C4-2B (cell line): ENCODE measurements at regions not wholly inside any gene's neighbourhood (a gene's known extent, or its start where the extent isn't known, plus 50 kb on each side); places are given as distances from the start of the nearest gene placed in this dataset.

Experiments
- ZFX ChIP-seq: fragments of 450-650 bp; IDR thresholded peaks from 2 replicates; pipeline ENCODE4 v1.6.1; 2017
- TF ChIP-seq, protein P1 (sequence below): fragments of 450-650 bp; conservative IDR thresholded peaks from 2 replicates; pipeline ENCODE4 v1.5.1; 2017; ENCODE audit warnings: mild to moderate bottlenecking

DNA sequence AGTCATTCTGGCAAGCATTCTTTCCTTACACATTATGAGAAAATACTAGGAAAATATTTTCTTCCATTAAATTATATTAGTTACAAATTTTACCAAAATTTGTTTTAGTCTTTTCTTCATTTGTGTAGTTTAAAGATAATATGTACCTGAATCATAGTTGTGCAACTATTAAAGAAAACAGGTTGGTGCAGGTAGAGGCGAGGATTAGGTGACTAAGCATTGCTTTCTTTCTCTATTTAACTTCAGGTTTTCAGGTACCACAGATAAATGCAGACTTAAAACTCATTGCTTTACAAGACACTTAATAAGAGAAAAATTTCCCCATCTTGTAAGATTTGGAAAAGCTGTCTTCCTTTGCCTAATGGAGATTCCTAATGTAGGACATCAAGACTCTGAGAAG lies 1175.5 kb upstream of the ADGRB3 start:
- TF ChIP-seq, protein P1, sequence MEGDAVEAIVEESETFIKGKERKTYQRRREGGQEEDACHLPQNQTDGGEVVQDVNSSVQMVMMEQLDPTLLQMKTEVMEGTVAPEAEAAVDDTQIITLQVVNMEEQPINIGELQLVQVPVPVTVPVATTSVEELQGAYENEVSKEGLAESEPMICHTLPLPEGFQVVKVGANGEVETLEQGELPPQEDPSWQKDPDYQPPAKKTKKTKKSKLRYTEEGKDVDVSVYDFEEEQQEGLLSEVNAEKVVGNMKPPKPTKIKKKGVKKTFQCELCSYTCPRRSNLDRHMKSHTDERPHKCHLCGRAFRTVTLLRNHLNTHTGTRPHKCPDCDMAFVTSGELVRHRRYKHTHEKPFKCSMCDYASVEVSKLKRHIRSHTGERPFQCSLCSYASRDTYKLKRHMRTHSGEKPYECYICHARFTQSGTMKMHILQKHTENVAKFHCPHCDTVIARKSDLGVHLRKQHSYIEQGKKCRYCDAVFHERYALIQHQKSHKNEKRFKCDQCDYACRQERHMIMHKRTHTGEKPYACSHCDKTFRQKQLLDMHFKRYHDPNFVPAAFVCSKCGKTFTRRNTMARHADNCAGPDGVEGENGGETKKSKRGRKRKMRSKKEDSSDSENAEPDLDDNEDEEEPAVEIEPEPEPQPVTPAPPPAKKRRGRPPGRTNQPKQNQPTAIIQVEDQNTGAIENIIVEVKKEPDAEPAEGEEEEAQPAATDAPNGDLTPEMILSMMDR, result no peak
- TF ChIP-seq ZFX, result no peak
